ENCODE measurements at regions not wholly inside any gene's neighbourhood (a gene's known extent, or its start where the extent isn't known, plus 50 kb on each side); places are given as distances from the start of the nearest gene placed in this dataset.

DNA sequence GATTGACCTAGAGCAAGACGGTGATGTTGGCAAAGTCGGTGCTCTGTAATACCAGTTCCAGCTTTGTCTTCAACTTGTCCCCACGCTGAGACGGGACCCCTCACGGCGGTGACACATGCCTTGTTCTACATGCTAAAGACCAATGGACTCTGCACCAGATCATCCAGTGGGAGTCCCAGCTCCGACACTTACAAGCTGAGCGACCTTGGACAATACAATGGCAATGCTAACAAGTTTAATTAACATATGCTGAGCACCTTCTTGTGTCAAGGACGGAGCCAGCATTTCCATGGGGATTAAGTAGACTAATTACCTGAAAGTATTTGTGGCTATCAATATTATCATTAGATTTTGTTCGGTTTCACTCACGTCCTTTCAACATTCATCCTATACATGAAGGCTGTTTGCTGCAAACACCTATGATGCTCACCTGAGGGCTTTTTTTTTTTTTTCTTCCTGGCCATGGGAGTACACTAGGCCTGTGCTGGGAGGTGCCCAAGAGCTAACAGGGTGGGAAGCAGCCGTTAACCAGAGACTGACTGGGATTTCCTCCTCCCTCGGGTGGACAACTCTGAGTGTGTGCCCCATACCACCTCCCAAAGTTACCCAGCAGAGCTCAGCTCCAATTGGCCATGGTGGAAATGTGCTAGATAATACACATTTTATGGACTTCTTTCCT, 308.6 kb upstream of the ZFHX3 start:
- DNase-seq (ENCODE audit: extremely low spot score, insufficient read length, low read depth) = no peak
- no peak for FAIRE-seq

DNA sequence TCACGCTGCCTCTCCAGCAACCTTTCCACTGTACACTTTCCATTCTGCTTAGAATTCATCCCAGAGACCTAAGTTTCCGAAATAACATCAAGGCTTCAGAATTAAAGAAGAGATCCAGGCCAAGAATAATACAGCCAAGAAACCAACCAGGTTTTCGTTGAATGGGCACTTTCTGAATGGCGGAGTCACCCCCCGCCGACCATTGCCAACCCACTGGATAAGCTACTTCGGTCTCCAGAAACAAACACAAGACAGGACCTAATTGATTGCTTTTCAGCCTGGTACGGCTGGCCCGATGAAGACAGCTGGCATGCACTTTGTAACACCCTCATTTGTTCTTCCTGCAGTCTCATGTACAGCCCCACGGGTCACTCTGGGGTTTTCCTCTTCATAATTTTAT, 308.1 kb upstream of the ZFHX3 start:
- no peak for FAIRE-seq

DNA sequence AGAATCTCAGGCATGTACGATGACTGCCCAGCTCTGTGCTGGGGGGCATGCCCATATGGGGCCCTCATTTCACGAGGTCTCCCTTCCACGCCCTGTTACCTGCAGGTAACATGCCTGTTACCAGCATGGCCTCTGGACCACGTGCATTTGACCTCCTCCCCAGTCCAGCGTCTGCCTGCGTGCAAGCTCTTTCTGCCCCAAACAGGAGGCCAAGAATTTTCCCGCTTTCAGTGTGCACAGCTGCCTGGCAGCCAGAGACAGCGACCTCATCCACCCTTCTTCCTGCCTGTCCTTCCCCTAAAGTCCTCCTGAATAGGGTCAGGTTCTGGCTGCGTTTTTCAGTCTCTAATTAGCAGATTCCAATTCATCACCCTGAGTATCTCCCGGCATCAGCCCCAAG, 306.5 kb upstream of the ZFHX3 start:
- no peak for DNase-seq (ENCODE audit: extremely low spot score, insufficient read length, low read depth)
- no peak for FAIRE-seq

More for the DNA sequence above, 308.1 kb upstream of the ZFHX3 start:
- no peak for DNase-seq (ENCODE audit: extremely low spot score, insufficient read length, low read depth)

DNA sequence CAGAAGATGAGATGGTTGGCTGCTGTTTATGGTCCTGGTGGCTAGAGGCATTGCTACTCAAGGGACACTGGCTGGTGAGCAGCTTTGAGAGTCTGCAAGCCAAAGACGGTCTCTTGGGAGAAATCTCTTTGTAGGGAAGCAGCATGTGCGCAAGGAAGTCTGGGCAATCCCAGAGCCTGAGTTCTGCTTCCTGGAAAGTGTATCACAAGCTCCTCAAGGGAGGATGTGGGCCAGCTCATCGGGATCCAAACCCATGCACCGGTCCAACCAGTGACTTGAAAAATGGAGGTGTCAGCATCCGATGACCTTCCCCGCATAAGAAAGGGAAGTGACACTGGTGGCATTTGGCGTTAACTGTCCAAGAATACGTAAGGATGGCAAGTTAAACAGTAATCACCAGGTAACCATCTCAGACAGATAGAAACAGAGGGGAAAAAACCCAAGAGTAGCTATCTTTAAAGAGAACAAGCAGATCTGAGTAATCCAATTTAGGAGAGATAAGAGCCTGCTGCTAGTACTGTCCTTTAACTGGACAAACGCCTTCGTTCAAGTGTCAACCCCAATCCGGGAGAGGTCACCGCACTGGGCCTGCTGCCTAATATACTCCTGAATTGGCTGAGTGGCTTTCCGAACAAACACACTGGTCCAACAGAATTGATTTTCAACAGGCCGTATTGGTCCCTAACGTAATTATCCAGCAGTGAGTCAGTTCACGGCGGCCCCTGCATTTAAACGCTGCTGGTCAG, 303.0 kb upstream of the ZFHX3 start:
- DNase-seq (ENCODE audit: extremely low spot score, insufficient read length, low read depth) (no peak), FAIRE-seq (no peak)

DNA sequence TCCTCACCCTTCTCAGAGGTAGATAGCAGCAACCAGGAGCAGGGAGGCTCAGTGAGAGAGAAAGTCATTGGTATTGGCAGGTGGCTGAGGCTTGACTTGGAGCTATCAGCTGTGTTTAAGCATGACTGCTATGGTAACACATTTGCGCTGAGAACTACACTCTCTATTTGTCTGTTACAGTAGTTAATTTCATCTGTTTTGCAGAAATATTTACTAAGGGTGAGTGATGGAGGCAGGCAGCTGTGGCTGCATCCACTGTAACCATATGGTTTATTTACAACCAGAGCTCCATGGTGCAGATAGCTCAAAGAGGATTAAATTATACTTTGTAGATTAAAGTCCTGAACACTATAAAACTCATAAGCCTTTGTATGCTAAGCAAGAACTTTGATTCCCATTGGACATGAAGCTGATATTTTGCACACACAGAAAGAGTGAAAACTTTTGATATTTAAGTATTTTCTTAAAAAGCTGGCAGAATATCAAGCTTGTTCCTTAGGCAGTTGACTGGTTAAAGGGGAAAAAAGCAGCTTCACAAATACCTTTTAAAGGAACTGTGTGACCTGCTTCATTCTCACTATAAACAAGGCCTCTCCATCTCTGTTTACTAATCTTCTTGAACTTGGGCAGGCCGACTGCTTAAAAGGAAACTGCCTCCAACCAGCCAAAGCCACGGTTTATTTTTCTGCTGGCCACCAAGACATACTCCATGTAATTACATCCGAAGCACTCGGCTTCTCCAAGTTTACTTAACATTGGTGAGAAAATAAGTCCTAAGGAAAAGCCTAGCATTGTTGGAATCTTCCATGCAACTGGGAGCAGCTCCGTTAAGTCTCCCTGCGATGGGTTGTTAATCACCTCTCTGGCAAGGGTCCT, 299.8 kb upstream of the ZFHX3 start:
- FAIRE-seq (no peak), DNase-seq (ENCODE audit: extremely low spot score, insufficient read length, low read depth) (no peak)

DNA sequence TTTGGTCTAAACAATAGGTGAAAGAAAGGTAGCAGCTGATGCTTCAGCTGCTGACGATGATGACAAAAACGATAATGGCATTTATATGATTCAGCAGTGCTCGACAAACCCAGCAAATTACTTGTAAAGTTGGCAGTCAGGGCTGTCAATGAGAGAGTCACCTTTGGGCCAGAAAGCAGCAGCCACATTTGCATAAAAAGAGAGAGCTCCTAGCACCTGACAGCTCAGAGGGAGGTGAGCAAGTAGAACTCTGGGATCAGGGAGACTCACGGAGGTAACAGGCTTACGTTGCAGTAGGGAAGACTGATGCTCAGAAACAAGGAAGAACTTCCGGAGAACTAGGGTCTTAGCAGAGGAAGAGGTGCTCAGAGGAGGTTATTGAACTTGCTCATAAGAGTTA, 291.9 kb upstream of the ZFHX3 start:
- DNase-seq (ENCODE audit: extremely low spot score, insufficient read length, low read depth) = no peak
- no peak for FAIRE-seq

DNA sequence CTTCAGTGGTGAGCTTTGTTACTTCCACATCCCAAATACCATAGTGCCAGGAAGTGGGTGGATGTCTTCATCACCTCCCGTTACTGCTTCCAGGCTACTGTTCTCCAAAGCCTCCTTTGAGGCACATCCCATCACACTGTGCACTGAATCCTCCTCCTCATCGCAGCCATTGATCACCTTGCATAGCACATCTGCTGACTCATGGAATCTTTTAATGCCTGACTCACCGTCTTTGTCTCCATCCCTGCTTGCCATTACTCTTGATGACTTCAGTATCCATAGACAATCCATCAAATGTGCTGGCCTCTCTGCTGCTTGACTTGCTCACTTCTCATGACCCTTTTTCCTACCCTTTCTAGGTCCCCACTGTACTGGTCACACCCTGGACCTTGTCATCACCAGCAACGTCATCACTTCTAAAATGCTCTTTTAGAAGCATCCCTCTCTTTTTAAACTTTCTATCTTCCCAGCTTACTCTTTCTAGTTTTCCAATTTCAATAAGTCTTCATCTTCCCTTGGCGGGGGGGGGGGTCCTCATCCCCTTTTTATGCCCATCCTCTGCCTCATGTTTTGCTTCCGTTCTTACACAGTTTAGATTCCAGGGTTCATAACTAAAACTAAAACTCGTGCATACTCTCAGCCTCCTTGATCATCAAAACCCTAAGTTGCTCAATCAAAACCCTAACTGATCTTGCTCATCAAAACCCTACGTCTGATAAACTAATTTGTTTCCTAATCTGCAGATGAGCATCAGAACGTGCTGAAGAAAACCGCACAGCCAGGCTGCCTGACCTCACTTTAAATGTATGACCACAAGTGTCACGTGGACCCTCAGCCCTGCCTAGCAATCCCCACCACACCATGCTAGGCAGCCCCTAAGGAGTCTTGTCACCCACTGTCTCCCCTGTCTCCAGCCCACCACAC, 289.7 kb upstream of the ZFHX3 start:
- no peak for FAIRE-seq
- no peak for DNase-seq (ENCODE audit: extremely low spot score, insufficient read length, low read depth)

DNA sequence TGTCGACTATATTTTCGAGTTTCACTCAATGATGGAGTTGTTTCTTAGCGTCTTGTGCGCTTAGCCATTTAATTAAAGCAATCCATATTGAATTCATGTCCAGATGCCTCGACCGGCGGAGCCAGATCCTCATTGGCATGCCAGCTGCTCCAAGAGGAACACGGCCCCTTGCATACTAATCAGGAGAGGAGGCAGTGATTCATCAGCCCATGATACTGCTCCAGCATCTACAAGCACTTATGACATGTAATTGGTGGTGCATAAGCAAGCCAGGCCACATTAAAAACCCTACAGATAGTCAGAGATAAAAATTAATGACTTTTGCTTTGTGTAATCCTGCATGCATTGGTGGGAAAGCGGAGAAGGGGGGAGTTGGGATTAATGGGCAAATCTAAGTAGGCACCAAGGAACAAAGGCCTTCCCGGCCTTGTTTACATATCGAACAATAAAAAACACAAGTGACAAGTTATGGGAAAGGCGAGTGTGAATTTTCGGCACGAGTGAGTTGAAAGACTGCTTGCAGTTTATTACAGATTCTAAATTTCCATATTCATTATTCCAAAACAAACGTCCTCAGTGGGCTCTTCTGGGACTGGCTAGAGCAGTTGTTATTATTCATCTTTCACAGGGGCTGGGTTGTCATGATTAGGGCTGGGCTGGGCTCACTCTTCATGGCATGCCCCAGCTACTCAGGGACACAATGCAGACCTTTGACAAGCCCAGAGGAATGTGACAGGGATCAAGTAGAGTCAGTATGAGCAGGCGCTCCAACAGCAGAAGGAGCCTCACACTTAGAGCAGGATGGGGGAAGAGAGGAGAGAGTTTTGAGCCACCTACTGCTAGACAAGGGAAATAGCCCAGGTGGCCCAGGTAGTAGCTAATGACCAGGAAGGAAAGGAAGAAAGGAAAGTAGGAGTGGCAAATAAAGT, 281.7 kb upstream of the ZFHX3 start:
- no peak for DNase-seq (ENCODE audit: extremely low spot score, insufficient read length, low read depth)
- FAIRE-seq = no peak

DNA sequence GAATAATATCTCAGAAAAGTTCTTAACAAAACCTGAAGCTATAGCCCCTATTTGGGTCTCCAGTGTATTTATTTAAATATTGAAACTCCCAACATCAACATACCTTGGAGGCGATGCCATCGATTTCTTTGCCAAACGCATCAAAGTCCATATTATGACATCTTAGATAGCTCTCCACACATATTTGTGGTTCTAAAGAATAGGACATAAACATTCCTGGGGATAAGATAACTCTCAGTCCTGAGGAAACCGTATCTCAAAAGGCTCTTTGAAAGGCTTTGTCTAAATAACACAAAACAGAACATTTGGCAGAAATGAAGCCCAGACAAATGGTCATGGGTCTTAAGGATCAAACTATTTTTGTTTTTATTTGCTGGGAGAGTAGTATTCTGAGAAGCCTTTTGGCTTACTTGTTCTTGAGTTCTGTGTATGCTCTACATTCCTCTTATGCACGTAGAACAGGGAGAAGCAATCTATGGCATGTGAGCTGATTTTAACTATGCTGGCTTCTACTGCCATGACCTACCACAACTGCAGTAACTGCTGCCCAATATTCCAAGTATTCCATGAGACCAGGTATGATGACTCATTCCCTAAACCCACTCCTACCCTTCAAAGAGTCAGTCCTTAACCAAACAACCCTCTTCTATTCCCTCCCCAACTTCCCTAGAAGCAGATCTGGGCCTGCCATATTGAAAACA, 279.0 kb upstream of the ZFHX3 start:
- no peak for DNase-seq (ENCODE audit: extremely low spot score, insufficient read length, low read depth)
- FAIRE-seq = no peak

DNA sequence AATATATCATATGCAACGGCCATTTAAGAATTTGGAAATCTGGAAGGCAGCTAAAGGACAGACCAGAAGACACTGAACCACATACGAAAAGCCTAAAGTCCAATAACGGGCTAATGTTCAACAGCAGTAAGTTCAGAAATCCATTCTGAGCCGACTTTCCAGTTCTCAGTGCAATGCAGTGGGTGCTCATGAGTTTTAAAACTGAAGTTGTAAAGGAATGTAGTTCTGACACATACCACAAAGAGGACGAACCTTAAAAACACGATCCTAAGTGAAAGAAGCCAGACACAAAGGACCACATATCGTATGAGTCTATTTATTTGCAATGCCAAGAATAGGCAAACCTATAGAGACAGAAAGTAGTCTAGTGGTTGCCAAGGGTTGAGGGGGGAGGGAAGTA, 278.3 kb upstream of the ZFHX3 start:
- no peak for DNase-seq (ENCODE audit: extremely low spot score, insufficient read length, low read depth)
- FAIRE-seq = no peak

DNA sequence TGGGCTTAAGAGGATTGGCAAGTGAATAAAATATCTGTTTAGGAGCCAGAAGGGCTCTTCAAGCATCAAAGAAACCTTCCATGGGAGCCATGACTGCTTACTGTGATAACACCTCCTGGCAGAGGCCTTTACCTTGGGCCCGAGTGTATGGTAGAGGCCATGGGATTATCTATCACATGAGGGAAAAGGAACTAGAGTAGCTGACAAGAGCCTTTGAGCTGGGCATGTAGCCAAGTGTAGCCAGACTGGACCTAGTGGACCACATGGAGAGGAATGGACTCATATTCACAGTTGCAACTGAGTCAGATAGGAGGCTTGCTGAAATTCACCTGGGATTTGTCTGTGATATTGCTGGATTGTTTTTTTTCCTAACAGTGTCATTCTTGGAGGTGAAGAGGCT, 276.0 kb upstream of the ZFHX3 start:
- DNase-seq (ENCODE audit: extremely low spot score, insufficient read length, low read depth) (no peak), FAIRE-seq (no peak)

DNA sequence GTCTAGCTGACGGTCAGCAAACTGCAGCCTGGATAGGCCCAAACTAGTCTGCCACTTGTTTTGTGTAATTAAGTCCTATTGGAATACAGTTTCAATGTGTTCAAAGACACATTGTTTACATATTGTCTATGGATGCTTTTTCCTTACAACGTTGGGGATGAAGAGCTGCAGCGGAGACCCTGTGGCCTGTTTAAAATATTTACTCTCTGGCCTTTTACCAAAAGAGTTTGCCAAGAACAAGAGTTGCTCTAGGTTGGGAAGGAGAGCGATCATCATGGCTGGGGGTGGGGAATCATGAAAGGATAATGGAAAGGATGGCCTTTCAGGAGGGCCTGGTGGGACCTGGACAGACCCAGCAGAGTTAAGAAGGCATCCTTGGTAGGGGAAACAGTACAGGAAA, 274.9 kb upstream of the ZFHX3 start:
- no peak for DNase-seq (ENCODE audit: extremely low spot score, insufficient read length, low read depth)
- no peak for FAIRE-seq

DNA sequence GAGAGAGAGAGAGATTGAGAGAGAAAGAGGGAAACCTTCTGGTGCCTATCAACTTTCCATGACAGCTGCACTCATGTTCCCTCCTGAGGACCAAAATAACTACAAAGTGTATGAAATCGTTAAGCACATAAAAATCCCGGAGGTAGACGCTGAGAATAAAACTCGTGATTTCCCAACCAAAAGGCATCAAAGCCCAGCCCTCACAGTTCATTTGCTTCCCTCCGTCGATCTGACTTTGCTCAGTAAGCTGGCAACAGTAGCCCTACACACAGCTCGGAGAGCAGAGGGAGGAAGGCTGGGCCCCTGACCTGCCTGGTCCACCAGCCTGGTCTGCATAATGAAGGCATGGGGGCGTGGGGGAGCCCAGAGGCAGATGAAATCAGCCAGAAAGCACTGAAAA, 273.9 kb upstream of the ZFHX3 start:
- no peak for DNase-seq (ENCODE audit: extremely low spot score, insufficient read length, low read depth)
- no peak for FAIRE-seq

DNA sequence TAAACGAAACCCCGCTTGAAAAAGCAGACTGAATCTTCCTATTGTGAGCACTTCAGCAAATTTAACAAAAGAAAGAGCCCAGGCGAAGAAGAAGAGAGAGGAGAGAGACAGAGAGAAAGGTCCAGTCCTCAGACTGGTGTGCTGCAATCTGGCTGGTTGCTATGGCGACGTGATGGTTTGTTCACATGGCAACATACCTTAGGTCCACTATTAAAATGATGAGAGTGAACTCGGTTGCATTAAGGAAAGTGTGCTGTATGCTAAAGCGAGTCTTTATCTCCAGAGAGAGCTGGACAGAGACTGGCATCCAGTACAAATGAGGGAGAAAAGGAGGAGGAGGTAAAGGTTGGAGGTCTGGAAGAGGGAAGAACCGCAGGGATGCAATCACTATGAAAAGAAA, 271.8 kb upstream of the ZFHX3 start:
- no peak for FAIRE-seq
- no peak for DNase-seq (ENCODE audit: extremely low spot score, insufficient read length, low read depth)

DNA sequence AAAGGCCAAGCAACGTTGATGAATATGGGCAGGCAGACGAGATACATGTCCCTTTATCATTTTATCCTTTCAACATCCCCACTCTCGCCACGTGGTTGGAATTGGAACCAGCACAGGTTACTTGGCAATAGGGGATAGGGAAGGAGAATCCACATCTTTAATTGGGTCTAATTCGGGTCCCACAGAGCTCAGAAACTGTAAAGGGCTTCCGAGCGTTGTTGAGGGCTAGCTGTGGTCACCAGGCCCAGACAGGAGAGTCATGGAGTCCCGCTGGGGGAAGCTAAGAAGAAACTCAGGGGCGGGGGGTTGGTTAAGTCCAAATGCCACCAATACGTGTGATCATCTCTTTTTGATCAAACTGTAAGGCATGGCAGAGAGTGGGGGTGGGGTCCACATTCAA, 271.3 kb upstream of the ZFHX3 start:
- FAIRE-seq = no peak
- no peak for DNase-seq (ENCODE audit: extremely low spot score, insufficient read length, low read depth)

DNA sequence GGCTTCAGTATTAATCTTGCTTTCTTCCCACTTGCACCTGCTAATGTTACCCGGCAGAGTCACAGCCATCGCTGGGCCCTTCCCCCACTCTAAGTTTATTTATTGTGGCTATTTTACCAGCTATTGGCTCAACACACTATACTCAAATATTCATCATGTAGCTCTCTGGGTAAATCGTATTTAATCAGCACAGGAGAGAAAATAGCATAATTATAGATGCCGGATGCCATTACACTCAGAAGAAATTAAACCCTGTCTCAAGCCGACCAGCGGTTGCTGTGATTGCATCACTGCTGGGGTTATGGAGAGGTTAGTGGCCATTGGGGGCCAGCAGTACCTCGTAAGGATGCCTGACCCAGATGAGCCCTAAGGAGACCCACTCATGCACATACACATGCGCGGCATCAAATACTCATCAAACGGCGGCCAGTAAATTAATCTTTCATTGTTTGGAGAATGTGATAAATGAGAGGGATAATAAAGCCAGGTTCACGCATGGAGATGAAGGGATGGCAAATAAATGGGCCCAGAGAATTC, 269.5 kb upstream of the ZFHX3 start:
- DNase-seq (ENCODE audit: extremely low spot score, insufficient read length, low read depth) (no peak), FAIRE-seq (no peak)

DNA sequence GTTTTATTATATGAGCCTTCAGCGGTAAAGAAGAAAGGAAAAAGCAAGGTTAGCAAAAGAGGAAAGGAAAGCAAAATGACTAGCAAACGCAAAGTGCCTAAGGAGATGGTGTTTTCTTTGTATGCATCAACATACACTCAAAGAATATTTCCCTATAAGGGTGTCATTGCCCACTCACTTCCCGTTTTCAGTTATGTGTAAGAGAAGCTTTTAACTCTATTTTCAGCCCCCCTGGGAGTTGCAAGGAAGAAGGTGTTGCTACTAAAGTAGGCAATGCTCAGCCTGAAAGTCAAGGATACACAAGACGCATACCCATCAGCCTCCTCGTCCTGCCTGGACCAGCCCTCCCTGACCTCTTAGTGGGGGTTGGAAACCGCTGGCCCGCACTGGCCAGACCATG, 267.7 kb upstream of the ZFHX3 start:
- peak; percentile 59 for FAIRE-seq
- peak; percentile 25 for DNase-seq (ENCODE audit: extremely low spot score, insufficient read length, low read depth)

DNA sequence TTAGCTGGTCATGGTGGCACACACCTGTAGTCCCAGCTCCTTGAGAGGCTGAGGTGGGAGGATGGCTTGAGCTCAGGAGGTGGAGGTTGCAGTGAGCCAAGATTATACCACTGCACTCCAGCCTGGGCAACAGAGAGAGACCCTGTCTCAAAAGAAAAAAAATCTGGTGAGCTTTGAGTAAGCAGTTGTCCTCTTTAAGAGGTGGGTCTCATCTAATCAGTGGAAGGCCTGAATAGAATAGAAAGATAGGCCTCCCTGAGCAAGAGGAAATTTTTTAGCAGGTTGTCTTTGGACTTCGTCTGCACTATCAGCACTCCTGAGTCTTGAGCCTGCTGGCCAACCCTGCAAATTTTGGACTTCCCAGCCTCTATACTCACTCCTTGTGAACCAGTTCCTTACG, 266.0 kb upstream of the ZFHX3 start:
- FAIRE-seq = no peak
- DNase-seq (ENCODE audit: extremely low spot score, insufficient read length, low read depth) = no peak
